Type B pancreatic cell (in vitro differentiated cells): ENCODE measurements at regions not wholly inside any gene's neighbourhood (a gene's known extent, or its start where the extent isn't known, plus 50 kb on each side); places are given as distances from the start of the nearest gene placed in this dataset.

Experiments used
- DNase-seq: peaks from one replicate; pipeline ENCODE4 v3.0.0; 2021; ENCODE audit warnings: mixed read lengths; ENCODE audit not compliant: unreplicated experiment; ENCODE audit errors: extremely low spot score
- H3K27ac Mint-ChIP-seq: 2 replicates; pipeline ENCODE4 v1.8.0; 2021; ENCODE audit warnings: mild to moderate bottlenecking, mixed read lengths
- H3K27me3 Mint-ChIP-seq: 2 replicates; pipeline ENCODE4 v1.8.0; 2021; ENCODE audit warnings: mixed read lengths
- H3K36me3 Mint-ChIP-seq: 2 replicates; pipeline ENCODE4 v1.8.0; 2021; ENCODE audit warnings: mixed read lengths
- H3K4me1 Mint-ChIP-seq: one replicate; pipeline ENCODE4 v1.8.0; 2021; ENCODE audit warnings: mixed read lengths; ENCODE audit not compliant: unreplicated experiment
- H3K4me3 Mint-ChIP-seq: 2 replicates; pipeline ENCODE4 v1.8.0; 2021; ENCODE audit warnings: mild to moderate bottlenecking, mixed read lengths
- H3K9me3 Mint-ChIP-seq: 2 replicates; pipeline ENCODE4 v1.8.0; 2021; ENCODE audit warnings: mixed read lengths
- TF ChIP-seq, protein P1 (sequence below): fragments of 200-600 bp; sonication (generic); conservative IDR thresholded peaks from 2 replicates; pipeline ENCODE4 v1.5.0; 2021; ENCODE audit warnings: antibody characterized with exemption, mild to moderate bottlenecking

DNA sequence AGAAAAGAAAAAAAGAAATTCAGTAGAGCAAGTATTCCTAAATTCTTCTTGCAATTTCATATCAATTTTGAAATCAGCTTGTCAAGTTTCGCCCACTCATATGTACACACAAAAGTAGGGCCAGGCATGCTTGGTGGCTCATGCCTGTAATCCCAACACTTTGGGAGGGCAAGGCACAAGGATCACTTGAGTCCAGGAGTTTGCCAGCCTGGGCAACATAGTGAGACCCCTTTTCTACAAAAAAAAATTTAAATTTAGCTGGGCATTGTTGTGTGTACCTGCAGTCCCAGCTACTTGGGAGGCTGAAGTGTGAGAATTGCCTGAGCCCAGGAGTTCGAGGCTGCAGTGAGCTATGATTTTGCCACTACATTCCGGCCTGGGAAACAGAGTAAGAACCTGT lies 65.4 kb downstream of the MRPL32 start:
- Mint-ChIP-seq H3K9me3 (no peaks in the 10 kb centered on the region), H3K27ac (no peak overlapping the region), H3K36me3 (no peaks in the 10 kb centered on the region), H3K4me1 (no peaks in the 10 kb centered on the region), H3K4me3 (no peak overlapping the region), H3K27me3 (peaks cover 22% of the 10 kb centered on the region)
- DNase-seq, result no peak
- TF ChIP-seq, protein P1, sequence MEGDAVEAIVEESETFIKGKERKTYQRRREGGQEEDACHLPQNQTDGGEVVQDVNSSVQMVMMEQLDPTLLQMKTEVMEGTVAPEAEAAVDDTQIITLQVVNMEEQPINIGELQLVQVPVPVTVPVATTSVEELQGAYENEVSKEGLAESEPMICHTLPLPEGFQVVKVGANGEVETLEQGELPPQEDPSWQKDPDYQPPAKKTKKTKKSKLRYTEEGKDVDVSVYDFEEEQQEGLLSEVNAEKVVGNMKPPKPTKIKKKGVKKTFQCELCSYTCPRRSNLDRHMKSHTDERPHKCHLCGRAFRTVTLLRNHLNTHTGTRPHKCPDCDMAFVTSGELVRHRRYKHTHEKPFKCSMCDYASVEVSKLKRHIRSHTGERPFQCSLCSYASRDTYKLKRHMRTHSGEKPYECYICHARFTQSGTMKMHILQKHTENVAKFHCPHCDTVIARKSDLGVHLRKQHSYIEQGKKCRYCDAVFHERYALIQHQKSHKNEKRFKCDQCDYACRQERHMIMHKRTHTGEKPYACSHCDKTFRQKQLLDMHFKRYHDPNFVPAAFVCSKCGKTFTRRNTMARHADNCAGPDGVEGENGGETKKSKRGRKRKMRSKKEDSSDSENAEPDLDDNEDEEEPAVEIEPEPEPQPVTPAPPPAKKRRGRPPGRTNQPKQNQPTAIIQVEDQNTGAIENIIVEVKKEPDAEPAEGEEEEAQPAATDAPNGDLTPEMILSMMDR, result no peak

DNA sequence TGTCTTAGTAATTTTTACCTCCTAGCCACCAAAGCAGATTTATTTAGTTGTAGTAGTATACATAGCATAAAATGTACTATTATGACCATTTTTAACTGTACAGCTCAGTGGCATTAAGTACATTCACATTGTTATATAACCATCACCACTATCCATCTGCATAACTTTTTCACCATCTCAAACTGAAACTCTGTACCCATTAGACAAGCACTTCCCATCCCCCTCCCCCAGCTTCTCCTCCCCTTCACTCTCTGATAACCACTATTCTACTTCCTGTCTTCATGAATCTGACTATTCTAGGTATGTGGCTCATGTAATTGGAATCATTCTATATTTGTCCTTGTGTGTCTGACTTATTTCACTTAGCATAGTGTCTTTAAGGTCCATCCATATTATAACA lies 71.9 kb downstream of the MRPL32 start:
- H3K4me3 Mint-ChIP-seq, result no peak overlapping the region
- no peaks in the 10 kb centered on the region for H3K4me1 Mint-ChIP-seq
- TF ChIP-seq, protein P1, result no peak
- DNase-seq, result no peak
- H3K36me3 Mint-ChIP-seq, result no peaks in the 10 kb centered on the region
- no peaks in the 10 kb centered on the region for H3K9me3 Mint-ChIP-seq
- no peak overlapping the region for H3K27ac Mint-ChIP-seq
- H3K27me3 Mint-ChIP-seq, result peaks cover 6% of the 10 kb centered on the region

DNA sequence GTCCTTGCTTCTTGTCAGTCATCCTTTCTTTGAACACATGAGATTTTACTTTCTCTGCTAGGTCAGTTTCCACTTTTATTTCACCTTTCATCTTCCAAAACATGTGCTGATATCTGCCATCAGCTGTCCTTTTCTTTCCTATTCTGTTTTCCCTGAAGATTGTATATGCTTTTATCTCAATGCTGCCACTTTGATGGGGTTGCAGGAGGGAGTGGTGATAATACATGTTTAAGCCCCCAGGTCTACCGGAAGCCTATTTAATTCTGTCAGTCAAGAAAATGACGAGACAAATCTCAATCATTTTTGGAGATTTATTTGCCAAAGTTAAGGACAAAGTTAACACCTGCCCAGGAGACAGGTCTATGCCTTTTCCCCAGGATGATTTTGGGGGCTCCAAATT lies 73.8 kb downstream of the MRPL32 start:
- Mint-ChIP-seq H3K36me3 (no peaks in the 10 kb centered on the region), H3K27me3 (no peaks in the 10 kb centered on the region), H3K4me1 (no peaks in the 10 kb centered on the region), H3K27ac (no peak overlapping the region), H3K4me3 (no peak overlapping the region), H3K9me3 (no peaks in the 10 kb centered on the region)
- no peak for DNase-seq
- TF ChIP-seq, protein P1, result no peak

DNA sequence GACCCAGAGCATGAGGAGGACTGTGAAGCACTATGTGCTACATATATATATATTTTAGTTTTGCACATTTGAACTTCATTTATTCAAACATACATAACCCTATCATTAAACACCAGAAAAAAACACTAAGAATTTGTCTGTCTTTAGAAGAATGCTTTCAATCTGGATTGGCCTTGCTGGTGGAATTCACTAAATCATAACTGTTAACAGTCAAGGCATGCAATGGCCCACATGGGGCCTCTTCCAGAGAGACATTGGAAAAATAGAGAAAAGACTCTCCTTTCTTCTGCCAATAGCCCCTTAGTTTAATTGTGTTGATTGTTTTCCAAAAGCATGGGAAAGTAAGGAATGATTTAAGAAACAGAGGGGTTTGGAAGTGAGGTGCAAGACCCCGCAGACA lies 77.9 kb downstream of the MRPL32 start:
- Mint-ChIP-seq H3K27me3 (peaks cover 8% of the 10 kb centered on the region), H3K4me1 (no peaks in the 10 kb centered on the region), H3K4me3 (no peak overlapping the region), H3K9me3 (peaks cover 7% of the 10 kb centered on the region), H3K36me3 (no peaks in the 10 kb centered on the region), H3K27ac (no peak overlapping the region)
- no peak for DNase-seq
- TF ChIP-seq, protein P1, result no peak

DNA sequence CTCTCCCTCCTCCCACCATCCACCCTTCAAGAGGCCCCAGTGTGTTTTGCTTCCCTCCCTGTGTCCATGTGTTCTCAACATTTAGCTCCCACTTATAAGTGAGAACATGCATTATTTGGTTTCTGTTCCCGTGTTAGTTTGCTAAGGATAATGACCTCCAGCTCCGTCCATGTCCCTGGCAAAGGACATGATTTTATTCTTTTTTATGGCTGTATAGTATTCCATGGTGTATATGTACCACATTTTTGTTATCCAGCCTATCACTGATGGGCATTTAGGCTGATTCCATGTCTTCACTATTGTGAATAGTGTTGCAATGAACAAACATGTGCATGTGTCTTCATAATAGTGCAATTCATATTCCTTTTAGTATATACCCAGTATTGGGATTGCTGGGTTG lies 79.7 kb downstream of the MRPL32 start:
- Mint-ChIP-seq H3K36me3 (no peaks in the 10 kb centered on the region), H3K9me3 (peaks cover 7% of the 10 kb centered on the region), H3K27me3 (peaks cover 11% of the 10 kb centered on the region), H3K27ac (no peak overlapping the region), H3K4me1 (no peaks in the 10 kb centered on the region), H3K4me3 (no peak overlapping the region)
- TF ChIP-seq, protein P1, result no peak
- no peak for DNase-seq

DNA sequence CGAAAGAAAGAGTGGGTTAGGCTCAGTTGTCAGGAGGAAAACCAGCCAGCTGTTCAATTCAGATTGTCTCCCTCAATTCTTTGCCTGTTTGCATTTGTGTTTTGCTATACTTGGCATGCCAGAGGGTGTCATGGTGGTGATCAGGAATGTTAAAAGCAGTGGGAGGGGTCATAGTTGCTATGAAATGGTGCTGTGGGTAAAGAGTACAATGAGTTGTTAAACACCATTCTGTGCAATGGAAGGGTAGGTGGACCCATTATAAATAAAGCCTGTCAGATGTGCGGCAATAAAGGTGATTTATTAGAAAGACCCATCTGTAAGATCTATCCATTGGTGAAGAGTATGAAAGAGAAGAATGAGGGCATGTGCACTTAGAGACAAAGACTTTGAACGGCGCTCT lies 82.2 kb downstream of the MRPL32 start:
- H3K9me3 Mint-ChIP-seq, result peaks cover 7% of the 10 kb centered on the region
- H3K36me3 Mint-ChIP-seq, result no peaks in the 10 kb centered on the region
- H3K4me1 Mint-ChIP-seq, result no peaks in the 10 kb centered on the region
- TF ChIP-seq, protein P1, result no peak
- no peak overlapping the region for H3K4me3 Mint-ChIP-seq
- no peak for DNase-seq
- peaks cover 11% of the 10 kb centered on the region for H3K27me3 Mint-ChIP-seq
- H3K27ac Mint-ChIP-seq, result no peak overlapping the region
